OCI-LY1 (cell line): ENCODE measurements at regions not wholly inside any gene's neighbourhood (a gene's known extent, or its start where the extent isn't known, plus 50 kb on each side); places are given as distances from the start of the nearest gene placed in this dataset.

Experiments
- H2AFZ ChIP-seq: fragments of 200-600 bp; sonication (generic), shearing (Covaris generic); 2 replicates; pipeline ENCODE4 v1.6.0; 2014; ENCODE audit warnings: antibody characterized with exemption, mild to moderate bottlenecking, low read length
- H3F3A ChIP-seq: fragments of 200-600 bp; sonication (generic), shearing (Covaris generic); 2 replicates; pipeline ENCODE4 v1.6.0; 2014; ENCODE audit warnings: mild to moderate bottlenecking, antibody characterized with exemption, low read length, moderate library complexity; ENCODE audit not compliant: insufficient read depth
- H3K27ac ChIP-seq: fragments of 200-600 bp; sonication (generic); 2 replicates; pipeline ENCODE4 v1.5.1; 2014; ENCODE audit warnings: low read length, mixed run types, mild to moderate bottlenecking, low read depth; ENCODE audit not compliant: poor library complexity, severe bottlenecking
- H3K27me3 ChIP-seq: fragments of 200-600 bp; sonication (generic); 2 replicates; pipeline ENCODE4 v1.6.0; 2014; ENCODE audit warnings: antibody characterized with exemption, mild to moderate bottlenecking, low read length, moderate library complexity; ENCODE audit not compliant: insufficient read depth
- H3K36me3 ChIP-seq: fragments of 200-600 bp; sonication (generic); 2 replicates; pipeline ENCODE4 v1.6.1; 2014; ENCODE audit warnings: mild to moderate bottlenecking, antibody characterized with exemption, low read length, moderate library complexity, mixed read lengths; ENCODE audit not compliant: insufficient read depth
- H3K4me1 ChIP-seq: fragments of 200-600 bp; sonication (generic); 2 replicates; pipeline ENCODE4 v1.5.1; 2014; ENCODE audit warnings: mild to moderate bottlenecking, low read length, moderate library complexity; ENCODE audit not compliant: insufficient read depth, severe bottlenecking
- H3K4me2 ChIP-seq: fragments of 200-600 bp; sonication (generic), shearing (Covaris generic); 2 replicates; pipeline ENCODE4 v1.6.1; 2014; ENCODE audit warnings: low read length
- H3K4me3 ChIP-seq: fragments of 200-600 bp; sonication (generic); 2 replicates; pipeline ENCODE4 v1.5.1; 2014; ENCODE audit warnings: low read length, low read depth, mild to moderate bottlenecking, mixed read lengths; ENCODE audit not compliant: poor library complexity, severe bottlenecking
- H3K79me2 ChIP-seq: fragments of 200-600 bp; shearing (Covaris generic); 2 replicates; pipeline ENCODE4 v1.6.1; 2016; ENCODE audit warnings: mixed run types, low read length, mixed read lengths; ENCODE audit not compliant: insufficient read depth
- H3K9ac ChIP-seq: fragments of 200-600 bp; sonication (generic), shearing (Covaris generic); 2 replicates; pipeline ENCODE4 v1.6.1; 2014; ENCODE audit warnings: mild to moderate bottlenecking, low read length, mixed read lengths
- H3K9me2 ChIP-seq: fragments of 200-600 bp; sonication (generic), shearing (Covaris generic); 2 replicates; pipeline ENCODE4 v1.6.1; 2014; ENCODE audit warnings: low read depth, mild to moderate bottlenecking, low read length, mixed read lengths
- H3K9me3 ChIP-seq: fragments of 200-600 bp; shearing (Covaris generic); 2 replicates; pipeline ENCODE4 v1.6.1; 2014; ENCODE audit warnings: low read length, mixed read lengths
- H4K20me1 ChIP-seq: fragments of 200-600 bp; sonication (generic), shearing (Covaris generic); 2 replicates; pipeline ENCODE4 v1.6.0; 2016; ENCODE audit warnings: mild to moderate bottlenecking, low read length; ENCODE audit not compliant: insufficient read depth
- EZH2 ChIP-seq: fragments of 200-600 bp; sonication (generic), shearing (Covaris generic); IDR thresholded peaks from 2 replicates; pipeline ENCODE4 v1.8.0; 2017; ENCODE audit warnings: borderline replicate concordance, mixed run types, mild to moderate bottlenecking, antibody characterized with exemption, low read length, moderate library complexity, mixed read lengths
- TF ChIP-seq, protein P1 (sequence below): fragments of 200-600 bp; sonication (generic), shearing (Covaris generic); IDR thresholded peaks from 2 replicates; pipeline ENCODE4 v1.5.1; 2017; ENCODE audit warnings: mild to moderate bottlenecking, antibody characterized with exemption, low read length, moderate library complexity, mixed read lengths

DNA sequence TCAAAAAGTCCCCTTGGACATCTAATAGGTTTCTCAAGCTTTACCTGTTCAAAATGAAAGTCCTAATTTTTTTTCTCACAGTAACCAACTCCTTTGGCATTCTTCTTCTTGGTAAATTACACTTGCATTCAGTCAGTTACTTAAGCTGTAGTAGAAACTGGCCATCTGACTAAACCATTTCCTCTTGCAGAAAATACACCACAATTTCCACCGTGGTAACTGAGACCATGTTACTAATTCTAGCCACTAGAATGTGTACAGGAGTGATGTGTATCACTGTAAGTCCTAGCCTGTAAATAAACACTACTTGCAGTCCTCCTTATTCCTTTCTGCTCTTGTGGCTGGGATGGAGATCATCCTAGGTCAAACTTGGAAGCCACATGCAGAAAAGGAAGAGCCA, 965.4 kb upstream of the TMPRSS15 start:
- Histone ChIP-seq H3K27me3 (no peaks in the 10 kb centered on the region), H4K20me1 (no peaks in the 10 kb centered on the region), H3K79me2 (no peaks in the 10 kb centered on the region), H3K9me2 (no peaks in the 10 kb centered on the region), H3K9me3 (no peaks in the 10 kb centered on the region), H3K4me2 (no peak overlapping the region), H3K4me1 (peaks cover 16% of the 10 kb centered on the region), H3K4me3 (no peak overlapping the region), H3F3A (no peaks in the 10 kb centered on the region), H3K9ac (no peak overlapping the region), H3K27ac (peak overlapping the region; percentile 36), H3K36me3 (no peaks in the 10 kb centered on the region), H2AFZ (no peak overlapping the region)
- no peak for TF ChIP-seq EZH2
- TF ChIP-seq, protein P1, sequence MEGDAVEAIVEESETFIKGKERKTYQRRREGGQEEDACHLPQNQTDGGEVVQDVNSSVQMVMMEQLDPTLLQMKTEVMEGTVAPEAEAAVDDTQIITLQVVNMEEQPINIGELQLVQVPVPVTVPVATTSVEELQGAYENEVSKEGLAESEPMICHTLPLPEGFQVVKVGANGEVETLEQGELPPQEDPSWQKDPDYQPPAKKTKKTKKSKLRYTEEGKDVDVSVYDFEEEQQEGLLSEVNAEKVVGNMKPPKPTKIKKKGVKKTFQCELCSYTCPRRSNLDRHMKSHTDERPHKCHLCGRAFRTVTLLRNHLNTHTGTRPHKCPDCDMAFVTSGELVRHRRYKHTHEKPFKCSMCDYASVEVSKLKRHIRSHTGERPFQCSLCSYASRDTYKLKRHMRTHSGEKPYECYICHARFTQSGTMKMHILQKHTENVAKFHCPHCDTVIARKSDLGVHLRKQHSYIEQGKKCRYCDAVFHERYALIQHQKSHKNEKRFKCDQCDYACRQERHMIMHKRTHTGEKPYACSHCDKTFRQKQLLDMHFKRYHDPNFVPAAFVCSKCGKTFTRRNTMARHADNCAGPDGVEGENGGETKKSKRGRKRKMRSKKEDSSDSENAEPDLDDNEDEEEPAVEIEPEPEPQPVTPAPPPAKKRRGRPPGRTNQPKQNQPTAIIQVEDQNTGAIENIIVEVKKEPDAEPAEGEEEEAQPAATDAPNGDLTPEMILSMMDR, result no peak

DNA sequence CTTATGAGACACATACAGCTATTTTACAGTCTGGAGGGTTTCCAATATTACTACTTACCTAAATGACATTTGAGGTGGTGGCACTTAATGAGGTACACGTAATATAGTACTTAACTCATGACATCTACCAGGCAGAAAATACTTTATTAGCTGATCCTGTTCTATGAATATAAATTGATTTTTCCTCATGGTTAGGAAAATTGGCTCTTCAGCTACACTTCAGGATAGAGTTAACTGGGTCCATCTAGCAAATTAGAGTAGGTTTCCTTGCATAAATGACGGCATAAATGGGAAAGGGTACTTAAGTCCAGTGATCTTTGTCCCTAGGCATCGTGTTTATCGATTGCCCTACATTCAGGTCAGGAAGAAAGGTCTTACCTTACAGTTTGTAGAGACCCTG, 988.8 kb upstream of the TMPRSS15 start:
- Histone ChIP-seq H3K36me3 (no peaks in the 10 kb centered on the region), H3K27me3 (no peaks in the 10 kb centered on the region), H2AFZ (no peak overlapping the region), H3K9me3 (no peaks in the 10 kb centered on the region), H3F3A (no peaks in the 10 kb centered on the region), H3K27ac (no peak overlapping the region), H4K20me1 (no peaks in the 10 kb centered on the region), H3K4me2 (no peak overlapping the region), H3K9me2 (no peaks in the 10 kb centered on the region), H3K9ac (no peak overlapping the region), H3K4me3 (no peak overlapping the region), H3K79me2 (no peaks in the 10 kb centered on the region), H3K4me1 (peaks cover 7% of the 10 kb centered on the region)
- TF ChIP-seq, protein P1, result no peak
- no peak for TF ChIP-seq EZH2

DNA sequence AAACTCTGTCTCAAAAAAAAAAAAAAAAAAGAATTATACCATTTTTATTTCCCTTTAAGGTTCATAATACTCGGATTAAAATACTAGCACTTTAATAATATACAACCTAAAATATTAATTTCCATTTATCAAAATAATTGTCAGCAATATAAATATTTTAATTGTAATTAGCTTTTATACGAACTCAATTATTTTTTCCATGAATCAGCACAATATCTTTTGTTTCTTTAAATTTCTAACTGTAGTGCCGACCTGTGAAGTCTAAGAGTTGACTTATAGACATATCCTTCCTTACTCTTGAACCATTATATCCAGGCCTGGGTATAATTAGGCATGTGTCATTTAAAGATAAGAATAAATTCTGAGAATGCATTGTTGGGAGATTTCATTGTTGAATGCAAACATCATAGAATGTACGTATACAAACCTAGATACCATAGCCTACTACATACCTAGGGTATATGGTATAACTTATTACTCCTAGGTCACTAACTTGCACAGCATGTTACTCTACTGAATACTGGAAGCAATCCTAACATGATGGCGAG, 996.7 kb upstream of the TMPRSS15 start:
- H4K20me1 ChIP-seq, result no peaks in the 10 kb centered on the region
- H3K4me1 ChIP-seq, result no peaks in the 10 kb centered on the region
- no peaks in the 10 kb centered on the region for H3K9me2 ChIP-seq
- no peaks in the 10 kb centered on the region for H3K79me2 ChIP-seq
- H3K4me3 ChIP-seq, result no peak overlapping the region
- no peaks in the 10 kb centered on the region for H3K36me3 ChIP-seq
- H3K9ac ChIP-seq, result no peak overlapping the region
- H3F3A ChIP-seq, result no peaks in the 10 kb centered on the region
- no peaks in the 10 kb centered on the region for H3K9me3 ChIP-seq
- H3K27me3 ChIP-seq, result no peaks in the 10 kb centered on the region
- H2AFZ ChIP-seq, result no peak overlapping the region
- H3K27ac ChIP-seq, result no peak overlapping the region
- TF ChIP-seq, protein P1, result no peak
- TF ChIP-seq EZH2, result no peak
- H3K4me2 ChIP-seq, result no peak overlapping the region
